Stimulated activated naive B cell treated with anti-CD40 and anti-IgM and Interleukin-4, amounts not matched to agents 10 μg/mL and 1 μg/mL and 100 μg/mL, for 72 hours (primary cell): ENCODE measurements at regions not wholly inside any gene's neighbourhood (a gene's known extent, or its start where the extent isn't known, plus 50 kb on each side); places are given as distances from the start of the nearest gene placed in this dataset.

Experiments used
- ATAC-seq, 2 donors: fragments of 150-1000 bp; cut with Tn5 transposase; replicated peaks; 2 replicates each; pipeline ENCODE4 v1.10.0; 2021; ENCODE audit warnings: moderate library complexity in 1 of 2
- DNase-seq: peaks from one replicate; pipeline ENCODE4 v3.0.0; 2021
- H3K27ac Mint-ChIP-seq: one replicate; pipeline ENCODE4 v1.8.0; 2022; ENCODE audit warnings: mild to moderate bottlenecking, mixed read lengths
- H3K27me3 Mint-ChIP-seq, 2 donors: one replicate each; pipeline ENCODE4 v1.8.0; 2022; ENCODE audit warnings: mixed read lengths in 2 of 2
- H3K36me3 Mint-ChIP-seq, 2 donors: one replicate each; pipeline ENCODE4 v1.8.0; 2022; ENCODE audit warnings: mixed read lengths in 2 of 2, mild to moderate bottlenecking in 1 of 2
- H3K4me1 Mint-ChIP-seq, 2 donors: one replicate each; pipeline ENCODE4 v1.8.0; 2022; ENCODE audit warnings: mixed read lengths in 2 of 2, mild to moderate bottlenecking in 1 of 2
- H3K4me3 Mint-ChIP-seq, 2 donors: one replicate each; pipeline ENCODE4 v1.8.0; 2022; ENCODE audit warnings: mild to moderate bottlenecking in 2 of 2, mixed read lengths in 2 of 2, moderate library complexity in 1 of 2
- H3K9me3 Mint-ChIP-seq, 2 donors: one replicate each; pipeline ENCODE4 v1.8.0; 2022; ENCODE audit warnings: mixed read lengths in 2 of 2, mild to moderate bottlenecking in 1 of 2

- no peaks in the 10 kb centered on the region for H3K36me3 Mint-ChIP-seq
- no peaks in the 10 kb centered on the region for H3K27me3 Mint-ChIP-seq
- DNase-seq (no peak), ATAC-seq (no peak)
- H3K4me1 Mint-ChIP-seq, result no peaks in the 10 kb centered on the region
- no peak overlapping the region for H3K27ac Mint-ChIP-seq
- no peak overlapping the region for H3K4me3 Mint-ChIP-seq
- H3K9me3 Mint-ChIP-seq, result no peaks in the 10 kb centered on the region
These were observed 50.8 kb upstream of the GADL1 start for GRCh38 chr3:30945291-30945690.

GRCh38 chr3:30948426-30948825 lies 54.0 kb upstream of the GADL1 start:
- Mint-ChIP-seq H3K4me1 (no peaks in the 10 kb centered on the region), H3K9me3 (no peaks in the 10 kb centered on the region), H3K27ac (no peak overlapping the region), H3K4me3 (no peak overlapping the region), H3K27me3 (peaks cover 0 to 5% of the 10 kb centered on the region in 2 donors), H3K36me3 (no peaks in the 10 kb centered on the region)
- ATAC-seq (no peak), DNase-seq (no peak)

- Mint-ChIP-seq H3K27me3 (peaks cover 0 to 5% of the 10 kb centered on the region in 2 donors), H3K9me3 (no peaks in the 10 kb centered on the region), H3K36me3 (no peaks in the 10 kb centered on the region), H3K4me3 (no peak overlapping the region), H3K27ac (no peak overlapping the region), H3K4me1 (no peaks in the 10 kb centered on the region)
- DNase-seq (no peak), ATAC-seq (no peak)
These were observed 57.4 kb upstream of the GADL1 start for GRCh38 chr3:30951826-30952225.

- peaks cover 0 to 2% of the 10 kb centered on the region in 2 donors for H3K9me3 Mint-ChIP-seq
- ATAC-seq (no peak), DNase-seq (no peak)
- H3K27ac Mint-ChIP-seq, result no peak overlapping the region
- no peak overlapping the region for H3K4me3 Mint-ChIP-seq
- peaks cover 0 to 5% of the 10 kb centered on the region in 2 donors for H3K27me3 Mint-ChIP-seq
- no peaks in the 10 kb centered on the region for H3K36me3 Mint-ChIP-seq
- no peaks in the 10 kb centered on the region for H3K4me1 Mint-ChIP-seq
These were observed 58.3 kb upstream of the GADL1 start for GRCh38 chr3:30952786-30953185.

GRCh38 chr3:30954426-30954825 lies 60.0 kb upstream of the GADL1 start:
- peaks cover 6 to 7% of the 10 kb centered on the region in 2 donors for H3K9me3 Mint-ChIP-seq

GRCh38 chr3:30962084-30962483 lies 67.6 kb upstream of the GADL1 start:
- no peak for ATAC-seq
- H3K9me3 Mint-ChIP-seq, result peaks cover 6 to 8% of the 10 kb centered on the region in 2 donors
- H3K4me1 Mint-ChIP-seq, result no peaks in the 10 kb centered on the region
- no peaks in the 10 kb centered on the region for H3K36me3 Mint-ChIP-seq
- no peak overlapping the region for H3K4me3 Mint-ChIP-seq
- H3K27ac Mint-ChIP-seq, result no peak overlapping the region
- peaks cover 0 to 7% of the 10 kb centered on the region in 2 donors for H3K27me3 Mint-ChIP-seq
- no peak for DNase-seq

More at GRCh38 chr3:30954426-30954825, 60.0 kb upstream of the GADL1 start:
- Mint-ChIP-seq H3K4me3 (no peak overlapping the region), H3K4me1 (no peaks in the 10 kb centered on the region), H3K36me3 (no peaks in the 10 kb centered on the region), H3K27ac (no peak overlapping the region), H3K27me3 (peaks cover 0 to 5% of the 10 kb centered on the region in 2 donors)
- no peak for DNase-seq
- ATAC-seq, result no peak

- peaks cover 0 to 7% of the 10 kb centered on the region in 2 donors for H3K27me3 Mint-ChIP-seq
These were observed 68.0 kb upstream of the GADL1 start for GRCh38 chr3:30962493-30962892.

GRCh38 chr3:30963223-30963722 lies 68.8 kb upstream of the GADL1 start:
- Mint-ChIP-seq H3K36me3 (no peaks in the 10 kb centered on the region), H3K27ac (no peak overlapping the region), H3K4me1 (no peaks in the 10 kb centered on the region), H3K27me3 (peaks cover 0 to 7% of the 10 kb centered on the region in 2 donors), H3K4me3 (no peak overlapping the region), H3K9me3 (peaks cover 5% of the 10 kb centered on the region in 2 donors)
- ATAC-seq, result no peak
- DNase-seq, result no peak

More at GRCh38 chr3:30962493-30962892, 68.0 kb upstream of the GADL1 start:
- DNase-seq (no peak), ATAC-seq (no peak)
- Mint-ChIP-seq H3K4me1 (no peaks in the 10 kb centered on the region), H3K27ac (no peak overlapping the region), H3K4me3 (no peak overlapping the region), H3K9me3 (peaks cover 6 to 8% of the 10 kb centered on the region in 2 donors), H3K36me3 (no peaks in the 10 kb centered on the region)

- no peak overlapping the region for H3K4me3 Mint-ChIP-seq
- H3K4me1 Mint-ChIP-seq, result no peaks in the 10 kb centered on the region
- peaks cover 0 to 7% of the 10 kb centered on the region in 2 donors for H3K27me3 Mint-ChIP-seq
- ATAC-seq (no peak), DNase-seq (no peak)
- H3K9me3 Mint-ChIP-seq, result peaks cover 0 to 1% of the 10 kb centered on the region in 2 donors
- no peaks in the 10 kb centered on the region for H3K36me3 Mint-ChIP-seq
- H3K27ac Mint-ChIP-seq, result no peak overlapping the region
These were observed 70.2 kb upstream of the GADL1 start for GRCh38 chr3:30964612-30965011.

- peaks cover 0 to 7% of the 10 kb centered on the region in 2 donors for H3K27me3 Mint-ChIP-seq
- no peaks in the 10 kb centered on the region for H3K9me3 Mint-ChIP-seq
- H3K4me1 Mint-ChIP-seq, result no peaks in the 10 kb centered on the region
- ATAC-seq (no peak), DNase-seq (no peak)
- no peaks in the 10 kb centered on the region for H3K36me3 Mint-ChIP-seq
- H3K4me3 Mint-ChIP-seq, result no peak overlapping the region
- no peak overlapping the region for H3K27ac Mint-ChIP-seq
These were observed 72.4 kb upstream of the GADL1 start for GRCh38 chr3:30966896-30967295.

GRCh38 chr3:30970183-30970582 lies 75.7 kb upstream of the GADL1 start:
- no peak overlapping the region for H3K27ac Mint-ChIP-seq
- H3K9me3 Mint-ChIP-seq, result no peaks in the 10 kb centered on the region
- H3K4me1 Mint-ChIP-seq, result no peaks in the 10 kb centered on the region
- no peak overlapping the region for H3K4me3 Mint-ChIP-seq
- no peaks in the 10 kb centered on the region for H3K36me3 Mint-ChIP-seq
- no peaks in the 10 kb centered on the region for H3K27me3 Mint-ChIP-seq
- ATAC-seq, result no peak
- DNase-seq, result no peak

- ATAC-seq (no peak), DNase-seq (no peak)
- H3K27ac Mint-ChIP-seq, result no peak overlapping the region
- peaks cover 0 to 1% of the 10 kb centered on the region in 2 donors for H3K4me1 Mint-ChIP-seq
- H3K36me3 Mint-ChIP-seq, result no peaks in the 10 kb centered on the region
- no peaks in the 10 kb centered on the region for H3K27me3 Mint-ChIP-seq
- no peaks in the 10 kb centered on the region for H3K9me3 Mint-ChIP-seq
- no peak overlapping the region for H3K4me3 Mint-ChIP-seq
These were observed 78.0 kb upstream of the GADL1 start for GRCh38 chr3:30972449-30972848.

GRCh38 chr3:30974071-30974470 lies 79.6 kb upstream of the GADL1 start:
- H3K4me3 Mint-ChIP-seq, result no peak overlapping the region
- no peaks in the 10 kb centered on the region for H3K9me3 Mint-ChIP-seq
- H3K36me3 Mint-ChIP-seq, result no peaks in the 10 kb centered on the region
- ATAC-seq (no peak), DNase-seq (no peak)
- H3K27me3 Mint-ChIP-seq, result no peaks in the 10 kb centered on the region
- peaks cover 0 to 10% of the 10 kb centered on the region in 2 donors for H3K4me1 Mint-ChIP-seq
- no peak overlapping the region for H3K27ac Mint-ChIP-seq

- Mint-ChIP-seq H3K27me3 (peaks cover 0 to 3% of the 10 kb centered on the region in 2 donors), H3K27ac (no peak overlapping the region), H3K4me1 (peaks cover 0 to 10% of the 10 kb centered on the region in 2 donors), H3K4me3 (no peak overlapping the region), H3K36me3 (no peaks in the 10 kb centered on the region), H3K9me3 (no peaks in the 10 kb centered on the region)
- DNase-seq, result no peak
- ATAC-seq, result peak in 1 of 2 donors; percentile 20
These were observed 83.1 kb upstream of the GADL1 start for GRCh38 chr3:30977592-30977991.

GRCh38 chr3:30980993-30981392 lies 86.5 kb upstream of the GADL1 start:
- no peaks in the 10 kb centered on the region for H3K9me3 Mint-ChIP-seq
- H3K27me3 Mint-ChIP-seq, result peaks cover 0 to 4% of the 10 kb centered on the region in 2 donors
- H3K4me1 Mint-ChIP-seq, result peaks cover 3 to 19% of the 10 kb centered on the region in 2 donors
- ATAC-seq (no peak), DNase-seq (no peak)
- no peak overlapping the region for H3K27ac Mint-ChIP-seq
- H3K36me3 Mint-ChIP-seq, result no peaks in the 10 kb centered on the region
- H3K4me3 Mint-ChIP-seq, result no peak overlapping the region
